T-helper 1 cell treated with Interleukin-12 subunit alpha and Interleukin-12 subunit beta and Interleukin-4 antibody, amounts not matched to agents 30 ng/mL and 1 ng/mL, for 36 hours (primary cell): ENCODE measurements at regions not wholly inside any gene's neighbourhood (a gene's known extent, or its start where the extent isn't known, plus 50 kb on each side); places are given as distances from the start of the nearest gene placed in this dataset.

Experiments used
- intact Hi-C: fragments of 100-400 bp; cut with micrococcal nuclease; formaldehyde crosslinking; loops from one replicate; pipeline ENCODE4 v1.15.1; 2024

DNA sequence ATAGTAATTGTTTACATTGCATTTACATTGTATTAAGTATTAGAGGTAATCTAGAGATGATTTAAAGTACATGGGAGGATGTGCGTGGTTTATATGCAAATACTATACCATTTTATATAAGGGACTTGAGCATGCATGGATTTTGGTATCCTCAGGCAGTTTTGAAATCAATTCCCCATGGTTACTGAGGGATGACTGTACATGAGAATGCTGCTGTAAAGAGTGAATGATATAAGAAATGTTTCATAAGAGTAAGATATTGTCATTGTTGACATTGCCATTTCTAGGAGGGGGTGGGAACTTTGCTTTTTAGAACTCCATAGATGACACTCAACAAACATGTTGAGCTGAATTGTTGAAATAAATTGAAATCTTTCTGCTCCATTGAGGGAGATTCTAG lies 185.0 kb downstream of the SEMA6A start:
- intact Hi-C loops, result no loop called here

GRCh38 chr5:116388564-116389258 lies 185.9 kb downstream of the SEMA6A start:
- intact Hi-C loops, result no loop called here

- intact Hi-C loops, result no loop called here
Observed at GRCh38 chr5:116387738-116388137, 186.9 kb downstream of the SEMA6A start.

GRCh38 chr5:116386633-116387032 lies 188.0 kb downstream of the SEMA6A start:
- intact Hi-C loops, result no loop called here

- intact Hi-C loops, result no loop called here
Observed at GRCh38 chr5:116382874-116383266, 191.8 kb downstream of the SEMA6A start.

- intact Hi-C loops, result no loop called here
Observed at GRCh38 chr5:116382032-116382873, 192.4 kb downstream of the SEMA6A start.

DNA sequence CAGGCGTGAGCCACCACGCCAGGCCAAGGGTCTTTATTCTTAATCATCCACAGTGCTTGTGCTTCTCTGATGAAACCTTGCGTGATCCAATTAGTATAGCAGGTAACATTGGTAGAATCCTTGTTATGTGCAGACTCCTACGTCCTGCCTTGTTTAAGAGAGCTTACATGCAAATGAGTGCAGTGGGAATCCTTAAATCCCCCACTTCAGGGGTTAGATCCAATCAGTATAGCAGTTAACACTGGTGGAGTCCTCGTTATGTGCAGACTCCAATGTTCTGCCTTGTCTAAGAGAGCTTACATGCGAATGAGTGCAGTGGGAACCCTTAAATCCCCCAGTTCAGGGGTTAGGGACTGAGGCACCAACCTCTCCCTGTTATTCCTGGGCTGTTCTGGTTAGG lies 193.4 kb downstream of the SEMA6A start:
- intact Hi-C loops, result no loop called here

DNA sequence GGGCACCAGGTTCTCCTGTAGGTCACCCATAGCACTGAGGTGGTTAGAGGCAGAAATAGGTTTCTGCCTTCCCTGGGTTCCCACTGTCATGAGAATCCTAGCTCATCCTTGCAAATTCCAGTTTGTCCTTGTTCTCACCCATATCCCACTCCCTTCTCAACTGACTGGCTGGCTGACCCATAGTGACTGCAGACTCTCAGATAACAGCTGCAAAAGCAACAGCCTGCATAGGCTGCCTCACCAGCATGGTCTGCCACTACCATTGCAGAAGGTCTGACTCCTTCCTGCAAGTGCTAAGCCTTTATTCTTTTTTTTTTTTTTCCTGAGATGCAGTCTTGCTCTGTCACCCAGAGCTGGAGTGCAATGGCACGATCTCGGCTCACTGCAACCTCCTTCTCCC lies 194.0 kb downstream of the SEMA6A start:
- intact Hi-C loops, result no loop called here

- intact Hi-C loops, result loop anchor here (10.0 kb wide), 1 partner anchor 975 kb away; no protein-coding TSS in a partner anchor
Observed at GRCh38 chr5:116379306-116379705, 195.3 kb downstream of the SEMA6A start.

GRCh38 chr5:116378777-116379121 lies 195.9 kb downstream of the SEMA6A start:
- intact Hi-C loops, result loop anchor here (10.0 kb wide), 1 partner anchor 974 kb away; no protein-coding TSS in a partner anchor

- intact Hi-C loops, result loop anchor here (10.0 kb wide), 1 partner anchor 973 kb away; no protein-coding TSS in a partner anchor
Observed at GRCh38 chr5:116378007-116378776, 196.4 kb downstream of the SEMA6A start.

DNA sequence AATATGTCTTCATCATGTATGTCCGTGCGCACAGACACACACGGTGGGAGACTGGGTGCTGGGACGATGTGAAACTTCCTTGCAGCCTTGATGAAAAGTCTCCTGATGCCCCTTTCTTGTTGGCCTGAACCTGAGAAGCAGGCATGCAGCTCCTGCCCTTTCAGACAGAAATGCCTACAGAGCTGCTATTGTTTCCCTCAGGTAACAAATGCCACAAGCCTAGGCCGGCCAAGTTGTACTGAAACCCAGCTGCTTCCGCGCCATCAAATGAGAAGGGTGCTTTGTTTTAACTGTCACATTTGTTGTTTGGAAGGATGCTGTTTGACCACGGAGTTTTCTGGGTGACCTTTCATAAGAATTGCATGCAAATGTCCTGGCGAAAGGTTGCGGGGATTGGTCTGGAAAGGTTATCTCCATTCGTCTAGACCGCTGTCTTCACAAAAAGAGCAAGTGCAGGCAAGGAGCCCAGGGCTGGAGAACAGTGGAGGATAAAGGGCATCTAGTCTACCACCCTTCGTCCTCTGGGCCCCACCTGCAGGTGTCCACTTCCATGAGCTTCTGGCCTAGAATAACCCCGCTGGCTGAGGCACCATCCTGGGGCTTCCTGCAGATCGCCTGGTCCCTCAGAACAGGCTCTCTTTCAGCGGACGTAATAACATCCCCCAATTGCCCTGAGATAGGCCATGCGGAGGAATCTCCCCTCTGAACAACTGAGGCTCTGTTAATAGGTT lies 197.2 kb downstream of the SEMA6A start:
- intact Hi-C loops, result loop anchor here (10.0 kb wide), 1 partner anchor 973 kb away; no protein-coding TSS in a partner anchor

- intact Hi-C loops, result loop anchor here (10.0 kb wide), 1 partner anchor 971 kb away; no protein-coding TSS in a partner anchor
Observed at GRCh38 chr5:116375926-116376325, 198.7 kb downstream of the SEMA6A start.

DNA sequence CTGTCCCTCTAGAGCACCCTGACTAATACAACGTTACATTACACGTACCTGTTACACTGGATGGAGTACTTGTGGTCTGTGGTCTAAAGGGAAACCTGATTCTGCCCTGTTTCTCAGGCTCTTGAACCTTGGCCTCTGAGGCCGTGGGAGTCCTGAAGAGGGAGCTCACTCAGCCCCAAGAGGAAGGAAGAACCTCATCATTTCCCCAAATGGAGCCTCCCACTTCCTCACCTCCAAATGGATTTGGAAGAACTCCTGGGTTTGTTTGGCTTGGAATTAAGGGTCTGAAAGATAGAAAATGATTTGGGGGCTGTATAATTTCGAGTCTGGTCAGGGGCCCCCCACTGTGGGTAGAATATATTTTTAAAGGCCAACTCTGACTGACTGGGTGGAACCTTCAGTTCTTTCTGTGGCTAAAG lies 200.2 kb downstream of the SEMA6A start:
- intact Hi-C loops, result loop anchor here (10.0 kb wide), 1 partner anchor 970 kb away; no protein-coding TSS in a partner anchor

GRCh38 chr5:116372931-116373597 lies 201.6 kb downstream of the SEMA6A start:
- intact Hi-C loops, result loop anchor here (10.0 kb wide), 1 partner anchor 968 kb away; no protein-coding TSS in a partner anchor

GRCh38 chr5:116371935-116372334 lies 202.7 kb downstream of the SEMA6A start:
- intact Hi-C loops, result loop anchor here (10.0 kb wide), 1 partner anchor 967 kb away; no protein-coding TSS in a partner anchor

GRCh38 chr5:116371431-116371830 lies 203.2 kb downstream of the SEMA6A start:
- intact Hi-C loops, result loop anchor here (10.0 kb wide), 1 partner anchor 967 kb away; no protein-coding TSS in a partner anchor

DNA sequence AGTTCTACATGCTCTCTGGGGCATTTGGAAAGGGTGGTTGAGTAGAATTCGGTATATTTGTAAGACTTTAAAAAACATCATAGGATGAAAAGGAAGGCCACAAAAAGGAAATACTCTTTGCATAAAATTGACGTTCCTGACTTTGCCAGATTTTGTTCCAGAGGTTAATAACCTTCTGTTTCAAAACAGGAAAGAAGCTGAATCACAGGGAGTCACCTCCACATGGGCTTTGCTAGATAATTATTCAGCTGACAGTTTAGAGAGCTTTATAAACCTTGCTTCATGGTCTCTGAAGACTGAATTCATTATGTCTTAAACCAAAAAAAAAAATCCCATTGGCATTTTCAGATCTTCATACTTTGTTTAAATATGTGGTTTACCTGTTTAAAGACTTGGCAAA lies 203.7 kb downstream of the SEMA6A start:
- intact Hi-C loops, result loop anchor here (10.0 kb wide), 1 partner anchor 966 kb away; no protein-coding TSS in a partner anchor

GRCh38 chr5:116370149-116370548 lies 204.5 kb downstream of the SEMA6A start:
- intact Hi-C loops, result loop anchor here (10.0 kb wide), 1 partner anchor 965 kb away; no protein-coding TSS in a partner anchor

DNA sequence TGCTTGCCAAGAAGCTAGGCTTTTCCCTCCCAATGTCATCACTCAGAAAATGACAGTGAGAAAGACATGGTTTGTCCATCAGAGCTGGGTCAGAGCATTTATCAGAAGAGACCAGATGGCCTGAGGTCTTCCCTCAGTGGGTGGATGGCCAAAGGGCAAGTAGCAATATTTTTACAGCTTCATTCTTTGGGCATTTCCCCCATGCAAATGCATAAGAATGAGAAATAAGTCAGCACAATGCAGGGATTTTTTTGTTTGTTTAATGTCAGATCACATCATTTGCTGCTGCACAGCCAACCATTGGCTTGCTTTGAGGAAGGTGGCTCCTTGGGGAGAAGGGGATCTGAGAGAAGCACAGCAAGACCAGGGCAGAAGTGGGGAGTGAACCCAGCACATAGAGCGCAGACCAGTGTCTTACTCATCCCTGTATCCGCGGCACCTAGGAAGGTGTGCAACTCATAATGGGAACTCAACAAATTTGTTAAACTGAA lies 209.6 kb downstream of the SEMA6A start:
- intact Hi-C loops, result no loop called here
